ENCODE measurements at regions not wholly inside any gene's neighbourhood (a gene's known extent, or its start where the extent isn't known, plus 50 kb on each side); places are given as distances from the start of the nearest gene placed in this dataset.

- TF ChIP-seq SYNCRIP (IDR thresholded peaks at IDR 0.05; ENCODE audit: insufficient read depth, low read depth, low read length) (no peak), ZFP62 (CRISPR knock-in tag; IDR thresholded peaks at IDR 0.05) (no peak), ZNF770 (CRISPR knock-in tag; IDR thresholded peaks at IDR 0.05) (no peak), YEATS4 (CRISPR knock-in tag; IDR thresholded peaks at IDR 0.05; ENCODE audit: borderline replicate concordance) (no peak)
Observed at GRCh38 chr21:35254006-35254764, 205.1 kb upstream of the RUNX1 start (continued).

- no peak overlapping the region for H3K27ac ChIP-seq (ENCODE audit: extremely low read length, insufficient read depth, low read length)
- in situ Hi-C loops (cut with HindIII; ENCODE audit: extremely low pct_ligation_motif_present, low pct_unique_long_range_greater_than_20kb), result no loop called here
- TF ChIP-seq NR2F2 (IDR thresholded peaks at IDR 0.05; ENCODE audit: borderline replicate concordance, low read depth), result no peak
- TF ChIP-seq ZNF547 (CRISPR knock-in tag; IDR thresholded peaks at IDR 0.05), result no peak
- TF ChIP-seq PAWR (CRISPR knock-in tag; IDR thresholded peaks at IDR 0.05; ENCODE audit: borderline replicate concordance), result no peak
- no peak for TF ChIP-seq FOXP1 (IDR thresholded peaks at IDR 0.05)
- no peak for TF ChIP-seq FOXP1 (CRISPR knock-in tag; IDR thresholded peaks at IDR 0.05)
- no peak for TF ChIP-seq GLI4 (CRISPR knock-in tag; IDR thresholded peaks at IDR 0.05; ENCODE audit: borderline replicate concordance)
- no peak for TF ChIP-seq DZIP1 (CRISPR knock-in tag; IDR thresholded peaks at IDR 0.05)
- no peak for TF ChIP-seq ZNF503 (CRISPR knock-in tag; IDR thresholded peaks at IDR 0.05)
- TF ChIP-seq CCDC6 (CRISPR knock-in tag; IDR thresholded peaks at IDR 0.05), result no peak
- TF ChIP-seq E2F1 (CRISPR knock-in tag; IDR thresholded peaks at IDR 0.05), result no peak
- TF ChIP-seq ZNF34 (CRISPR knock-in tag; IDR thresholded peaks at IDR 0.05; ENCODE audit: borderline replicate concordance), result no peak
- TF ChIP-seq ZFP62 (CRISPR knock-in tag; IDR thresholded peaks at IDR 0.05), result no peak
- TF ChIP-seq MTA1 (CRISPR knock-in tag; IDR thresholded peaks at IDR 0.05; ENCODE audit: borderline replicate concordance), result no peak
Observed at GRCh38 chr21:35252831-35253230, 203.7 kb upstream of the RUNX1 start.

More at GRCh38 chr21:35252831-35253230, 203.7 kb upstream of the RUNX1 start:
- no peaks in the 10 kb centered on the region; a peak in 1 of 5 replicates for H3K27me3 ChIP-seq (ENCODE audit: control insufficient read depth in 1 of 2, insufficient read depth in 2 of 2, low read length in 2 of 2)
- ChIA-PET CTCF (ENCODE audit: low intra/inter-chr PET ratio, low total read pairs) (no interaction called here), POLR2A (no interaction called here)
- no peak overlapping the region for H3K4me2 ChIP-seq (ENCODE audit: low read depth, low read length)
- H3K4me1 ChIP-seq (ENCODE audit: insufficient read depth, low read length), result no peaks in the 10 kb centered on the region
- 82% methylated on average over 2 of the region's 2 CpGs for WGBS (ENCODE audit: low lambda C conversion rate)
- no peak overlapping the region for H3K4me3 ChIP-seq (replicated peaks in 1 of 3; ENCODE audit: insufficient read depth in 1 of 3, low read depth in 2 of 3, low read length in 3 of 3)
- H3K9ac ChIP-seq (ENCODE audit: insufficient read depth, low read depth, low read length), result no peak overlapping the region
- no peaks in the 10 kb centered on the region for H3K79me2 ChIP-seq (ENCODE audit: insufficient read depth, low read length)
- BruUV-seq (replicated peaks), result no TSS peak
- FAIRE-seq (no peak), DNase-seq (ENCODE audit: low spot score) (no peak), ATAC-seq (no peak)
- no peaks in the 10 kb centered on the region for H4K20me1 ChIP-seq (ENCODE audit: insufficient read depth, low read length)
- intact Hi-C loops (cut with micrococcal nuclease; ENCODE audit: unreplicated experiment), result no loop called here
- no peaks in the 10 kb centered on the region for H3K36me3 ChIP-seq (replicated peaks in 1 of 2; ENCODE audit: control insufficient read depth in 1 of 2, insufficient read depth in 2 of 2, low read length in 2 of 2)
- no peak overlapping the region for H2AFZ ChIP-seq (ENCODE audit: low read length)
- H3K9me3 ChIP-seq (ENCODE audit: low read length), result no peaks in the 10 kb centered on the region

Measured in HepG2 (cell line).